Cardiac fibroblast (primary cell): ENCODE measurements at regions not wholly inside any gene's neighbourhood (a gene's known extent, or its start where the extent isn't known, plus 50 kb on each side); places are given as distances from the start of the nearest gene placed in this dataset.

Experiments used
- DNase-seq, 2 donors: peaks; one replicate each; pipeline versions ENCODE4 v3.0.0 to v3.0.0-alpha.2; 2010; ENCODE audit warnings: low read depth in 2 of 2
- H3K4me3 ChIP-seq, 2 donors: replicated peaks in 1 of 2; 1 replicate in 1 of 2; 2 replicates in 1 of 2; pipeline ENCODE4 v1.5.1; 2011; ENCODE audit warnings: low read depth in 2 of 2, low read length in 2 of 2, mild to moderate bottlenecking in 2 of 2, moderate library complexity in 1 of 2
- CTCF ChIP-seq: IDR thresholded peaks from one replicate; pipeline ENCODE4 v1.5.1; 2011; ENCODE audit warnings: low read depth, mild to moderate bottlenecking, low read length, inconsistent platforms

- TF ChIP-seq CTCF: no peak
- DNase-seq: no peak
- H3K4me3 ChIP-seq: no peak overlapping the region
Observed at GRCh38 chr2:133906396-133906795, 338.1 kb upstream of the NCKAP5 start.

GRCh38 chr2:133906926-133907325 is 338.7 kb upstream of the NCKAP5 start:
- DNase-seq: no peak
- H3K4me3 ChIP-seq: no peak overlapping the region
- TF ChIP-seq CTCF: no peak

GRCh38 chr2:133908171-133908570 is 339.9 kb upstream of the NCKAP5 start:
- H3K4me3 ChIP-seq: no peak overlapping the region
- DNase-seq: no peak
- no peak for TF ChIP-seq CTCF

- no peak for TF ChIP-seq CTCF
- DNase-seq: no peak
- no peak overlapping the region for H3K4me3 ChIP-seq
Observed at GRCh38 chr2:133918141-133918540, 335.7 kb upstream of the MGAT5 start.

- no peak for TF ChIP-seq CTCF
- no peak for DNase-seq
Observed at GRCh38 chr2:133919285-133919684, 334.6 kb upstream of the MGAT5 start.

GRCh38 chr2:133927894-133928293 is 326.0 kb upstream of the MGAT5 start:
- TF ChIP-seq CTCF: no peak
- H3K4me3 ChIP-seq: no peak overlapping the region
- no peak for DNase-seq

More at GRCh38 chr2:133919285-133919684, 334.6 kb upstream of the MGAT5 start:
- no peak overlapping the region for H3K4me3 ChIP-seq

GRCh38 chr2:133936096-133936495 is 317.8 kb upstream of the MGAT5 start:
- DNase-seq: no peak
- TF ChIP-seq CTCF: no peak
- no peak overlapping the region for H3K4me3 ChIP-seq
